HG02943 (cell line): ENCODE measurements at regions not wholly inside any gene's neighbourhood (a gene's known extent, or its start where the extent isn't known, plus 50 kb on each side); places are given as distances from the start of the nearest gene placed in this dataset.
A peak's percentile ranks its signal among the peaks of the same experiment; 100 is the strongest.

ENCODE experiments used
- ATAC-seq: cut with Tn5 transposase; IDR thresholded peaks from one replicate; pipeline ENCODE4 v1.9.1; 2021; ENCODE audit warnings: mild to moderate bottlenecking, low read depth, moderate library complexity; ENCODE audit not compliant: unreplicated experiment

DNA sequence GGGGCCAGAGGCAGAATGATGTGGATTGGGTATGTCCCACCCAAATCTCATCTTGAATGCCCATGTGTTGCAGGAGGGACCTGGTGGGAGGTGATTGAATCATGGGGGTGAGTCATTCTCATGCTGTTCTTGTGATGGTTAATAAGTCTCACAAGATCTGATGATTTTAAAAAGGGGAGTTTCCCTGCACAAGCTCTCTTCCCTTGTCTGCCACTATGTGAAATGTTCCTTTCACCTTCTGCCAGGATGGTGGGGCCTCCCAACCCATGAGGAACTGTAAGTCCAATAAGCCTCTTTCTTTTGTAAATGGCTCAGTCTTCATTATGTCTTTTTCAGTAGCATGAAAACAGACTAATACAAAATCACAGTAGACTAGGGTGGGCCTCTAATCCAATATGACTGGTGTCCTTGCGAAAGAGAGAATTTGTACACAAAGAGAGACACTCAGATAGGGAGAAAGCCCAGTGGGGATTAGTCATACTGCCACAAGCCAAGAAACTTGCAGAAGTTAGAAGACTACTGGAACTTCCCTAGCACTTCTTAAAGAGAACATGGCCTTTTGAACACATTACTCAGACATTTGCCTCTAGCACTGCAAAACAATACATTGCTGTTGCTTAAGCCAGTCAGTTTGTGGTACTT is 68.4 kb downstream of the ANXA1 start:
- peak; percentile 62 for ATAC-seq

GRCh38 chr9:73223594-73223993 is 71.9 kb downstream of the ANXA1 start:
- no peak for ATAC-seq

GRCh38 chr9:73229543-73229942 is 77.9 kb downstream of the ANXA1 start:
- ATAC-seq = no peak

DNA sequence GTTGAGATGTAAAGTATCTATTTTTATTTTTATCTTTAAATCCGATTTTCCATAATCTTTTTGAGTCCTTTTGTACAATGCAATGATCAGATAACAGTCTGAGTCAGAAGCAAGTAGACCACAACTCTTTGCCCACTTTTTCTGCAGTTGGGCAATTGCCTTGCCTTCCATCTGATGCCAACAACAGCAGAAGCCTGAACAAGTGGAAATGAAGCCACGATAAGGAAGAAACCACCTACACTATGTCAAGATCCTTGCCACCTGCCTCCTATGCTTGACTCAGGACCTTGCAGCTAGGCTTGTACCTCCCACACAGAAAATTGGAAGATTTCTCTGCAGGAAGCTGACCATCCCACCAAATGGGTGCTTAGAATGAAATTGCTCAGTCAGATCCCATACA is 78.6 kb downstream of the ANXA1 start:
- ATAC-seq = no peak

GRCh38 chr9:73231203-73231602 is 79.5 kb downstream of the ANXA1 start:
- ATAC-seq = no peak

DNA sequence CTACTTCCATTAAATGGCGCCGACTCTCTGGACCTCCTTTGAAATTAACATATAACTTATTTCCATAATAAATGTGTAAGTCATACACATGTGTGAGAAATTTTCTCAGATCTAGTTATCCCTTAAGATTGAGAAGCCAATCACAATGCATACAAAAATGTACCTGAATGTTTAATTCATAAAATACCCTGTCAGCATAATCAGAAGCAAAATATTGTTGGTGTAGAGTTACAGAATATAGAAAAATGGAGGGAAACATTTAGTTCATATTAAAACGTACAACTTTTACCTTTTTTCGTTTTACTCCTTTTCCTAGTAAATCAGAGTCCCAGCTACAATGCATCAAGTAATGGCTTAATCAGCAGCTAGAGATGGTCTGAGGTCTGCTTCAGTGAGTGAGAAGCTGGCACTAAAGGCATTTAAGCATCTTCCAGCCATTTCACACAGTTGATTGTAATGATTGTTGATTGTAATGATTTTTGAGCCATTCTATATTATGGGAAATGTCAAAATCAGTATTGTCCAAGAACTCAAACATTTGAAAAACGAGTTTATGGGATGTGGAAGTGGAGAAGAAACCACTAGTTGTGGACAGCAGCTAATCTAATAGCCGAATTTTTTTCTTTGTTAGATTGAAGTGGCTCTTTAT is 81.8 kb downstream of the ANXA1 start:
- ATAC-seq = no peak

GRCh38 chr9:73234008-73234360 is 82.3 kb downstream of the ANXA1 start:
- ATAC-seq = no peak

DNA sequence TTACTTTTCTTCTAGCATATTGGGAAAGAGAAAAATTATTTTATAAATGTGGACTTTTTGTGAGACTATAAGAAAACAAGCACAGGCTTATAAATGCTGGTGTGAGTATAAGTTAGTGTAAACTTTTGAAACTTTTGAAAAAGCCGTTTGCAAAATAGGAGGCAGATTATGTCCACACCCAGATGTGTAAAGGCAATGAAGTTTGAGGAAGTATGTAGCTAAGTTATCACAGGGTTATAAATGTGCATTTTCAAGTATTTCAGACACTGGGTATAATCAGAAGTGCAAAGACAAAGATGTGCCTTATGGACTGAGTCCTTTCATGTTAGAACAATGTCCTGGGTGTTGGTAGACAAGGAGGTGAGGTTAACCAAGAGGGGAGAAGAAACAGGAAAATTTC is 85.5 kb downstream of the ANXA1 start:
- no peak for ATAC-seq

DNA sequence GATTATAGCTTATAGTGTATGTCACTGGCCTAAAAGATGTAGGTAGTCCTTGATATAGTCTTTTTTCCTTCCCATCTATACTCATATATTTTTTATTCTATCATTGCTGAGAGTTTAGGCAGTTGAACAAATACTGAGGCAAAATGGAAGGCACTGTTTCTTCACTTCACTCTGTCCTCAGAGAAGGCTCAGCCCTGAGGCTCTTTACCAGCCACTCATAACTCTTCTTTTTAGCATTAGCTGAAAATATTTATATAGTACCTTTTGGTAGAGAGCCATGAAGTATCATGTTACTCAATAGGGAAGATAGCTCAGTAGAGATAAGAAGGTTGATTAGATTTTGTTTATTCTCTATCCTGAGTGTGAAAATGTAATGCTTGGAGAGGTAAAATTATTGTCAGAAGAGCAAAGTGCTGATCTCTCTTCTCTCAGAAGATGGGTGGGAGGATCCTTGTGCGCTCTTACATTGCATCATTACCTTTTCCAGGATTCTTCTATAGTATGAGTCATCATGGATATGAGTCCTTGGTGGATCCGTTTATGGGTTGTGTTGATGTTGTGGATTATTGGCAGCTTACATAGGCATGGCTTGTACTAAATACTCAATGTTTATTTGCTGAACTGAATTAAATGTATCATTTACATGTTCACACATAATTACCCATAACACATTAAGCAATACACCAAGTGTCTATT is 88.1 kb downstream of the ANXA1 start:
- ATAC-seq = no peak

DNA sequence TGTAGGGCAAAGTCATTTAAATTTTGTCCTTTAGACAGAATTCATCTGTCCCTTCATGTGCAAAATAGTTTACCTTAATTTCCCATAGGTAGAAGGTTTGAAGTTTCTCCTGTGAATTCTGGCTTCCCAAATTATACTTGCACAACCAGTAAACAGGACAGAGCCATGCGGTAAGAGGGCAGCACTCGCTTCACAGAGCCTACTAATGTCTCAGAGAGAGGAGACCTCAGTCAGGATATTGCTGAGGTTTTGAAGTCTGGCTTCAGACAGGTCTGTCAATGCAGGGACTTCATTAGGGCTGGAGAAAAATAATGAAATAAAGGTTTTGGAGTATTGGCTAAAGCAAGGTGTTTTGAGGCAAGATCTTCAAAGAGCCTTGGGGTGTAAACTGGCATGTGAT is 91.4 kb downstream of the ANXA1 start:
- ATAC-seq = no peak

DNA sequence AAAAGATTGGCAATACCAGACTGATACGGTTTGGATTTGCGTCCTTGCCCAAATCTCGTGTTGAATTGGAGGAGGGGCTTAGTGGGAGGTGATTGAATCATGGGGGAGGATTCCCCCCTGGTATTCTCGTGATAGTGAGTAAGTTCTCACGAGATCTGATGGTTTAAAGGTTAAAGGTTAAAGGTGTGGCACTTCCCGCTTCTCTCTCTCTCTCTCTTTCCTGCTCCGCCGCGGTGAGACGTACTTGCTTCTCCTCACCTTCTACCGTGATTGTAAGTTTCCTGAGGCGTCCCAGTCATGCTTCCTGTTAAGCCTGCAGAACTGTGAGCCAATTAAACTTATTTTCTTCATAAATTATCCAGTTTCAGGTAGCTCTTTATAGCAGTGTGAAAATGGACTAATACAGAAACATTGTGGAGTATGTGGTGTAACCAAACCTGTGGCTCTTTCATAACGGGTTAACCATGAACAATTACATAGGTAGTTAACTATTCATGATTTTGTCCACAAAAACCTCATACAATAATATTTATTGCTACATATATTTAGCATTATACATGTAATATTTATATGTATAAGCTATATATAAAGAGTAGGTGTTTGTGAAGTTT is 107.5 kb downstream of the ANXA1 start:
- ATAC-seq = no peak

DNA sequence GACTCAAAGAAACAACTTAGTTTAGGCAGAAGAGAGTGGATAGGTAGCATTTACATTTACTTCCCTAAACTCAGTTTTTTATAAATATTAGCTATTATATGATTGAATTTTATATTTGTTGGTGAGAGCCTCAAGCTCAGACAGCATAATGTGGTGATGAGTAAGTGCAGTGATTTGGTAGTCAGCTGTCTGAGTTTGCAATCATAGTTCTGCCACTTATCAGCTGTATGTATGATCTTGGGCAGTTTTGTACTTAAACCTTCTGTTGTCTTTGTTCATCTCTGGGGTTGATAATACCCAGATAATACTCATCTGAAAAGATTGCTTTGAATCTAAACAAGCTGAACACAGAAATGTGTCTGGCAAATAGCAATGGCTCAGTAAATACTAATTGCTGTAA is 108.8 kb downstream of the ANXA1 start:
- ATAC-seq = no peak

DNA sequence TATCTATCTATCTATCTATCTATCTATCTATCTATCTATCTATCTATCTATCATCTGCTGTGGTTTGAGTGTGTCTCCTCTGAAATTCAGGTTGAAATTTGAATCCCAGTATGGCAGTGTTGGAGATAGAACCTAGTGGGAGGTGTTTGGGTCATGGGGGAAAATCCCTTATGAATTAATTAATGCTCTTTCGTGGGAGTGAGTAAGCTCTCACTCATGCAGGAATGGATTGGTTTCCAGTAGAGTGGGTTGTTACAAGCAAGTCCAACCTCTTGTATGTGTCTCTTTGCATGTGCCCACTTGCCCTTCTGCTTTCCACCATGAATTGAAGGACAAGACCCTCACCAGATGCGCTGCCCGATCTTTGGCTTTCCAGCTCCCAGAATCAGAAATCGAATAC is 113.0 kb downstream of the ANXA1 start:
- ATAC-seq = no peak

- no peak for ATAC-seq
Measured at GRCh38 chr9:73265876-73266275, 114.2 kb downstream of the ANXA1 start.

DNA sequence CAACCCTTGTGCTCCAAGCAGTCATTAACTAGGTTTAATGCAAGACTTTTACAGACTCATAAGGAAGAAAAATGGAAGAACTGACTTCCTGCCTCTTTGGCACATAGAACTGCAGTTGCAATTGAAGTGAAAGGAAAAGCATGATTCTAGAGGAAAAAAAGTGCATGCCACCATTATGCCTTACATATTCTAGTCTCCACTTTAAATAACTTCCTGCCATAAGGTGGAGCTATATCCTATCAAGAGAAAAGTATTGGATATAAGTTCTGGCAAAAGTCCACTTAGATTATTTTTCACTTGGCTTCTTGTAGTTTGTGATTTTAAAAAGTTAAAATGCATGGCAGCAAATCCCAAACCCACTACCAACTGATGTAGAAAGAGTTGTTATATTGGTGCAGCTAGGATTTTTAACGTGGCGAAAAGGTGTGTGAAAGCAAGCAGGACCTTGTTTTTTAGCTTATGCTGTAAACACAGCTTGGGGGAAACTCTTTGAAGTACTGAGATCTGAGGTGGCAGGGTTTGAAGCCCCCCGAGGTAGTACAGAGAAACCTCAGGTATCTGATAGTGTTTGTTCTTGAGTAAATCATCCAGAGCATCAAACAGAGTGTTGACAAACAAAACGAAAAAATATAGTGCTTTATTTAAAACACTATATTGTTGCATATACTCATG is 117.9 kb downstream of the ANXA1 start:
- ATAC-seq = no peak

GRCh38 chr9:73270967-73271721 is 119.5 kb downstream of the ANXA1 start:
- peak; percentile 67 for ATAC-seq

DNA sequence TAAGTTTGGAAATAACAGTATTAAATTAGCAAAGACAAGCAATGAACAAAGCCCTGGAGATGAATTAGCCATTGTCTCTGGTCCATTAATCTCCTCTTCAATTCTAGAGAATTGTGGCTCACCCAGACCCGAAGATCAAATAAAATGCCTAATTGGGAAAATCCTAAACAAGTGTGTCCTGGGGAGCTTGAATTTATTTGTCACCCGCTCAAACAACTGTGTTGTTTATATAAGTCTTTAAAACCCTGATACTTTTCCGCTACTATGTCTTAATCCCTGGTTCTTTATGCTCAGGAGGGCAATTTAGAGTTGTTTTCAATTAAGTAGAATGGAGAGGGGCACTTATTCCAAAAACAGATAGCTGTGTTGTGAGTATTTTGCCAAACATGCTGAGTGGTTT is 128.4 kb downstream of the ANXA1 start:
- no peak for ATAC-seq

DNA sequence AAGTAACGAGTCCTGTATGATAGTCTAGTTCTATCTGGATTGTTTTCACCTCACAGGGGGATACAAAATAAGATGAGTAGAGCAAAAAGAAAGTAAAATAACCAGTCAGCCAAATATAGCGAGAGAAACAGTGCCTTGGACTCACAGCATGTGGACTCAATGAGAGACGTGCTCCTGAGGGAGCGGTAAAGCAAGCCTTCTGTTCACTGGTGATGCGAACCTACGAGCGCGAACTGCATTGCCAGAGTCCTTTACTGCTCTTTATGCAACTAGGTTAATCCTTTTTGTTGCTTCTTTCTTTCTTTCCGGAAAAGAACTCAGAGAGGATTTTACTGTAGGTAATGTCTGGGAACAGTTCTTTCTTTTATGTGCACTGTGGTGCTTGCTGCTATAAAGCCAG is 132.7 kb downstream of the ANXA1 start:
- no peak for ATAC-seq

GRCh38 chr9:73294336-73294735 is 142.7 kb downstream of the ANXA1 start:
- no peak for ATAC-seq

GRCh38 chr9:73325983-73326382 is 174.3 kb downstream of the ANXA1 start:
- no peak for ATAC-seq
